ENCODE measurements at regions not wholly inside any gene's neighbourhood (a gene's known extent, or its start where the extent isn't known, plus 50 kb on each side); places are given as distances from the start of the nearest gene placed in this dataset.

DNA sequence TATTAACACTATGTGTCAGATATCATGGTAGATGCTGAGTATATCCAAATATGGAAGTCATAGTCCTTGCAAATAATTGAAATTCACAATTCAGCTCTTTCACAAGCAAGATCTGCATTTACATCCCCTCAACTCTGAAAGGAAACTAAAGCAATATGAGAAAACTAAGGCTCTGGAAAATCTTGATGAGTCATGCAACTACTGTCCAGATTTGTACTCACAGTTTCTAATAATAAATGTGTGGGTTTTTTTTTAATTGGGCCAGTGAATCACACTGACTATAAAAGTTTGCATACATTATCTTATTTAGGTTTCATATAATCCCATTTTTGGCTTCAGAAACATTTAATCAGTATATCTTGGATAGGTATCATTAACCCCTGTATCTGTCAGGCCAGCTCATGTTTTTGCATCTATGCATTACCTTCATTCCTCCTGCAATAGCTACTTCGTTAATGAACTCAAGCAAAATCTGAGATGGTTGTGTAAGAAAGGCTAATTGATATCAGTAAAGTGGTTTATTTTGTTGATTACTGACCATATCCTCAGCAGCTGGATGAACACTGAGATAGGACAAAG is 58.7 kb upstream of the PRR16 start:
- TF ChIP-seq, protein P1, sequence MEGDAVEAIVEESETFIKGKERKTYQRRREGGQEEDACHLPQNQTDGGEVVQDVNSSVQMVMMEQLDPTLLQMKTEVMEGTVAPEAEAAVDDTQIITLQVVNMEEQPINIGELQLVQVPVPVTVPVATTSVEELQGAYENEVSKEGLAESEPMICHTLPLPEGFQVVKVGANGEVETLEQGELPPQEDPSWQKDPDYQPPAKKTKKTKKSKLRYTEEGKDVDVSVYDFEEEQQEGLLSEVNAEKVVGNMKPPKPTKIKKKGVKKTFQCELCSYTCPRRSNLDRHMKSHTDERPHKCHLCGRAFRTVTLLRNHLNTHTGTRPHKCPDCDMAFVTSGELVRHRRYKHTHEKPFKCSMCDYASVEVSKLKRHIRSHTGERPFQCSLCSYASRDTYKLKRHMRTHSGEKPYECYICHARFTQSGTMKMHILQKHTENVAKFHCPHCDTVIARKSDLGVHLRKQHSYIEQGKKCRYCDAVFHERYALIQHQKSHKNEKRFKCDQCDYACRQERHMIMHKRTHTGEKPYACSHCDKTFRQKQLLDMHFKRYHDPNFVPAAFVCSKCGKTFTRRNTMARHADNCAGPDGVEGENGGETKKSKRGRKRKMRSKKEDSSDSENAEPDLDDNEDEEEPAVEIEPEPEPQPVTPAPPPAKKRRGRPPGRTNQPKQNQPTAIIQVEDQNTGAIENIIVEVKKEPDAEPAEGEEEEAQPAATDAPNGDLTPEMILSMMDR (IDR thresholded peaks at IDR 0.05) = no peak
- no peak for TF ChIP-seq ZFX (IDR thresholded peaks at IDR 0.05; ENCODE audit: borderline replicate concordance)
- H3K27ac ChIP-seq = no peak overlapping the region

DNA sequence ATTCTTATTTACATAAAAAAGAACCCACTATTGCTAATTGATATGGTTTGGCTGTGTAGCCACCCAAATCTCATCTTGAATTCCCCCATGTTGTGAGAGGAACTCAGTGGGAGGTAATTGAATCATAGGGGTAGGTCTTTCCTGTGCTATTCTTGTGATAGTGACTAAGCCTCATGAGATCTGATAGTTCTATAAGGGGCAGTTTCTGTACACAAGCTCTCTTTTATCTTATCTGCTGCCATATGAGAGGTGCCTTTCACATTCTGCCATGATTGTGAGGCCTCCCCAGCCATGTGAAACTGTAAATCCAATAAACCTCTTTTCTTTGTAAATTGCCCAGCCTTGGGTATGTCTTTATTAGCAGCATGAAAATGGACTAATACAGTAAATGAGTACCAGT is 58.2 kb upstream of the PRR16 start:
- TF ChIP-seq, protein P1 (IDR thresholded peaks at IDR 0.05) = no peak
- TF ChIP-seq ZFX (IDR thresholded peaks at IDR 0.05; ENCODE audit: borderline replicate concordance) = no peak
- H3K27ac ChIP-seq = no peak overlapping the region

DNA sequence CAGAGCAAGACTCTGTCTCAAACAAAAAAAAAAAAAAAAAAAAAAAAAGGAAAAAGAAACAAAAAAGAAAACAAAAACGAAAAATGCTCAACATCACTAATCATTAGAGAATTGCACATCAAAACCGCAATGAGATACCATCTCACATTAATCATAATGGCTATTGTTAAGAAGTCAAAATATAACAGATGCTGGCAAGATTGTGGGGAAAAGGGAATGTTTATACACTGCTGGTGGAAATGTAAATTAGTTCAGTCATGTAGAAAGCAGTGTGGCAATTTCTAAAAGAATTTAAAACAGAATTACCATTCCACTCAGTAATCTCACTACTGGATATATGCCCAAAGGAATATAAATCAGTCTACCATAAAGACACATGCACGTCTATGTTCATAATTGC is 50.4 kb upstream of the PRR16 start:
- no peak for TF ChIP-seq ZFX (IDR thresholded peaks at IDR 0.05; ENCODE audit: borderline replicate concordance)
- TF ChIP-seq, protein P1 (IDR thresholded peaks at IDR 0.05) = no peak
- no peak overlapping the region for H3K27ac ChIP-seq

All from 22Rv1 (cell line).